ENCODE measurements at regions not wholly inside any gene's neighbourhood (a gene's known extent, or its start where the extent isn't known, plus 50 kb on each side); places are given as distances from the start of the nearest gene placed in this dataset.
"Not testable (repeated sequence)": the region's sequence is repeated elsewhere in the genome, so short reads cannot be mapped to it uniquely, and the experiment has no call there.

DNA sequence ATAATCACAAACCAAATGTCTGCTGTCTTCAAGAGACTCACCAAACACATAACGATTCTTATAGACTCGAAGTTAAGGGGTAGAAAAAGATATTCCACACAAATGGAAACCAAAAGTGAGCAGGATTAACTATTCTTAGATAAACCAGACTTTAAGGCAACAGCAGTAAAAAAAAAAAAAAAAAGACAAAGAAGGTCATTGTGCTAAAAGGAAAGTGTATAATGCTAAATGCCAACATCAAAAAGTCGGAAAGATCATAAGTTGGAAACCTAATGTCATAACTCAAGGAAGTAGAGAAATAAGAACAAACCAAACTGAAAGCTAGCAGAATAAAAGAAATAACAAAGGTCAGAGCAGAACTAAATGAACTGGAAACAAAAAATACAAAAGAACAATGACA, 714.6 kb downstream of the SEMA5A start:
- Mint-ChIP-seq H3K9me3 (no peaks in the 10 kb centered on the region), H3K27ac (no peak overlapping the region), H3K27me3 (ENCODE audit: low read depth, poor library complexity) (no peaks in the 10 kb centered on the region), H3K4me1 (peaks cover 14% of the 10 kb centered on the region), H3K4me3 (no peak overlapping the region), H3K36me3 (ENCODE audit: low read depth) (no peaks in the 10 kb centered on the region)
- no peak for DNase-seq
- TF ChIP-seq, protein P1, sequence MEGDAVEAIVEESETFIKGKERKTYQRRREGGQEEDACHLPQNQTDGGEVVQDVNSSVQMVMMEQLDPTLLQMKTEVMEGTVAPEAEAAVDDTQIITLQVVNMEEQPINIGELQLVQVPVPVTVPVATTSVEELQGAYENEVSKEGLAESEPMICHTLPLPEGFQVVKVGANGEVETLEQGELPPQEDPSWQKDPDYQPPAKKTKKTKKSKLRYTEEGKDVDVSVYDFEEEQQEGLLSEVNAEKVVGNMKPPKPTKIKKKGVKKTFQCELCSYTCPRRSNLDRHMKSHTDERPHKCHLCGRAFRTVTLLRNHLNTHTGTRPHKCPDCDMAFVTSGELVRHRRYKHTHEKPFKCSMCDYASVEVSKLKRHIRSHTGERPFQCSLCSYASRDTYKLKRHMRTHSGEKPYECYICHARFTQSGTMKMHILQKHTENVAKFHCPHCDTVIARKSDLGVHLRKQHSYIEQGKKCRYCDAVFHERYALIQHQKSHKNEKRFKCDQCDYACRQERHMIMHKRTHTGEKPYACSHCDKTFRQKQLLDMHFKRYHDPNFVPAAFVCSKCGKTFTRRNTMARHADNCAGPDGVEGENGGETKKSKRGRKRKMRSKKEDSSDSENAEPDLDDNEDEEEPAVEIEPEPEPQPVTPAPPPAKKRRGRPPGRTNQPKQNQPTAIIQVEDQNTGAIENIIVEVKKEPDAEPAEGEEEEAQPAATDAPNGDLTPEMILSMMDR (IDR thresholded peaks at IDR 0.05) = no peak

DNA sequence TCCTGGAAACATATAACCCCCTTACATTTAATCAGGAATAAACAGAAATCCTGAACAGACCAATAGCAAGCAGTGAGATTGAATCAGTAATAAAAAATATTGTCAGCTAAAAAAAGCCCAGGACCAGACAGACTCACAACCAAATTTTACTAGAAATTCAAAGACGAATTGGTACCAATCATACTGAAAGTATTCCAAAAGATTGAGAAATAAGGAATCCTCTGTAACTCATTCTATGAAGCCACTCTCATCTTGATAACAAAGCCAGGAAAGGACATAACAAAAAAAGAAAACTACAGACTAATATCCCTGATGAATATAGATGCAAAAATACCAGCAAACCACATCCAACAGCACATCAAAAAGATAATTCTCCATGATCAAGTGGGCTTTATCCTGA, 714.0 kb downstream of the SEMA5A start:
- no peaks in the 10 kb centered on the region for H3K9me3 Mint-ChIP-seq
- peaks cover 14% of the 10 kb centered on the region for H3K4me1 Mint-ChIP-seq
- no peaks in the 10 kb centered on the region for H3K27me3 Mint-ChIP-seq (ENCODE audit: low read depth, poor library complexity)
- H3K4me3 Mint-ChIP-seq = no peak overlapping the region
- H3K27ac Mint-ChIP-seq = no peak overlapping the region
- DNase-seq = no peak
- no peaks in the 10 kb centered on the region for H3K36me3 Mint-ChIP-seq (ENCODE audit: low read depth)
- TF ChIP-seq, protein P1 (IDR thresholded peaks at IDR 0.05) = no peak

DNA sequence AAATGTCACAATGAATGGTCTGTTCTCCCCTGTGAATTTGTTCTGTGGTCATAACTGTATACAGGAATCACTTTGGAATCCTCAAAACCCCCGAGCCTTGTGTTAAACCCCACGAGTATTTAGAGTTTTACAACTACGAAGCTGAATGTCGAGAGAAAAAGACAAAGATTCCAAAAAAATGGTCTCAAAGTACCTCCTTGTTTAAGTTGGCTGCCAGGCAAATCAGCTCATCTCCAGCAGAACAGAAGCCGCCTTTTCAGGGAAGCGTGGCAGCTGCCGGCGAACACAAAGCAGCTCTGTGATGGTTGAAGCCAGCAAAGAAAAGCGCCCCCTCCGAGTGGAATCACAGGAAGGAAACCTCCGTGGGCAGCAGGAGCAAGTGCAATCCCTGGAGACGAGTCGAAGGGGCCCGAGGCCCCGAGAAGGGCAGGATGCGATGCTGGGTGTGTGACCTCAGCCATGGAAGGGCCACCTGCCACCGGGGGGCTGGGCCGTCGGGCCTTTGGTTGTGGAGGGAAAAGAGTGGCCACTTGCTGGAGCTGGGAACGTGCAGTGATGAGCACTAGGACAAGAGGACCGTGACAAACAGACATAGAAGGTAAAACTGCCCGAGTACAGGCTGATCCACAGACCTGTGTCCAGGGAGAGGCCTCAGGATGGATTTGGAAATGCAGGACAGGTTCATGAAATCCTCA, 706.4 kb downstream of the SEMA5A start:
- TF ChIP-seq, protein P1 (IDR thresholded peaks at IDR 0.05) = no peak
- no peak for DNase-seq
- Mint-ChIP-seq H3K4me3 (no peak overlapping the region), H3K27ac (no peak overlapping the region), H3K36me3 (ENCODE audit: low read depth) (no peaks in the 10 kb centered on the region), H3K27me3 (ENCODE audit: low read depth, poor library complexity) (peaks cover 9% of the 10 kb centered on the region), H3K4me1 (no peaks in the 10 kb centered on the region), H3K9me3 (peaks cover 18% of the 10 kb centered on the region)

DNA sequence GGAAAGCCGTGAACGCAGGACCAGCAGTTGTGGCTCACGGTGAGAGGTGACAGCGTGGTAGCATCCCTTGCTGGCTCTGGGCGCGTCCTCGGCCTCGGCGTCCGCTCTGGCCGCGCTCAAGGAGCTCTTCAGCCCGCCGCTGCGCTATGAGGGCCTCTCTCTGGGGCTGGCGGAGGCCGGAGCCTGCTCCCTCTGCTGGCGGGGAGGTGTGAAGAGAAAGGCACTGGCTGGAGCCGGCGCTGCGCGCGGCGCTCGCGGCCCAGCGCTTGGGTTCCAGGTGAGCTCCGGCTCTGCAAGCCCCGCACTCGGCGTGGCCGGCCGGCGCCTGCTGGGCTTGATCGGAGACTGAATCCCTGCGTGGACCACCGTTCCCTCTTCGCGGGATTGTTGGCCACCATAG, 705.6 kb downstream of the SEMA5A start:
- DNase-seq = no peak
- peaks cover 9% of the 10 kb centered on the region for H3K27me3 Mint-ChIP-seq (ENCODE audit: low read depth, poor library complexity)

DNA sequence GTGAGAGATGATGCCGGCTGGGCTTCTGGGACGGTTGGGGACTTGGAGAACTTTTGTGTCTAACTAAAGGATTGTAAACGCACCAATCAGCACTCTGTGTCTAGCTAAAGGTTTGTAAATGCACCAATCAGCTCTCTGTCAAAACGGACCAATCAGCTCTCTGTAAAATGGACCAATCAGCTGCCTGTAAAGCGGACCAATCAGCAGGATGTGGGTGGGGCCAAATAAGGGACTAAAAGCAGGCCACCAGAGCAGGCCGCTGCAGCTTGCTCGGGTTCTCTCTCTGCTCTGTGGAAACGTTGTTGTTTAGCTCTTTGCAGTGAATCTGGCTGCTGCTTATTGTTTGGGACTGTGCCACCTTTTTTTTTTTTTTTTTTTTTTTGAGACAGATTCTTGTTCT, 705.1 kb downstream of the SEMA5A start:
- not testable (repeated sequence) for H3K4me1 Mint-ChIP-seq; H3K4me3 Mint-ChIP-seq; H3K27me3 Mint-ChIP-seq (ENCODE audit: low read depth, poor library complexity); DNase-seq; H3K27ac Mint-ChIP-seq; H3K36me3 Mint-ChIP-seq (ENCODE audit: low read depth)
- peaks cover 18% of the 10 kb centered on the region for H3K9me3 Mint-ChIP-seq

More for the DNA sequence above, 705.6 kb downstream of the SEMA5A start:
- no peak overlapping the region for H3K27ac Mint-ChIP-seq
- TF ChIP-seq, protein P1 (IDR thresholded peaks at IDR 0.05) = no peak
- H3K9me3 Mint-ChIP-seq = peaks cover 18% of the 10 kb centered on the region
- no peaks in the 10 kb centered on the region for H3K4me1 Mint-ChIP-seq
- H3K36me3 Mint-ChIP-seq (ENCODE audit: low read depth) = no peaks in the 10 kb centered on the region
- no peak overlapping the region for H3K4me3 Mint-ChIP-seq

DNA sequence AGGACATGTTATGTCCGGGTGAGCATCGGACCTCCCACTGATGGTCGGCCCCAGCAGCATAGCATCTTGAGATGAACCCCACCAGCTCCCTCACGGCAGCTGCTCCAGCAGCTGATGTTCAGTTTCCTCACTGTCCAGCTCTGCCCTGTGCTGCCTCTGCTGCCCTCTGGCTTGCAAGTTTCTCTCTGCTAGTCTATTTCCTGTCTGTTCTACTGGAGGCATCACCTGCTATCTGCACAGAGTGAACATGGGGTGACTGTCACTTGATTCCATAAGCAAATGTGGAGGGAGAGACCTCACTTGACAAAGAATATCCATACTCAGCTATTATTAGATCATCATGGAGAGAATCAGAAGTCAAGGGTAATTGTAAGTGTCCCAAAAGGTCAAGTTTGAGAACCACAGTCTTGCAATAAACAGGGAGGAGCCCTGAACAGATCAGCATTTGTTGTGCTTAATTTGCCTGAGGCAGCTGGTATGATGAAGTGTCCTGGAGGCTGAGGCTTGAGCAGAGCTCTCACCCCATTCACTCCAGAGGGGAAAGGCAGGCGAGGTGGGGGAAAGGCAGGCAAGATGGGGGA, 702.8 kb downstream of the SEMA5A start:
- Mint-ChIP-seq H3K36me3 (ENCODE audit: low read depth) (no peaks in the 10 kb centered on the region), H3K27me3 (ENCODE audit: low read depth, poor library complexity) (peaks cover 9% of the 10 kb centered on the region), H3K27ac (no peak overlapping the region), H3K4me3 (no peak overlapping the region), H3K9me3 (peaks cover 18% of the 10 kb centered on the region), H3K4me1 (no peaks in the 10 kb centered on the region)
- TF ChIP-seq, protein P1 (IDR thresholded peaks at IDR 0.05) = no peak
- no peak for DNase-seq
